ENCODE measurements at regions not wholly inside any gene's neighbourhood (a gene's known extent, or its start where the extent isn't known, plus 50 kb on each side); places are given as distances from the start of the nearest gene placed in this dataset.
A peak's percentile ranks its signal among the peaks of the same experiment; 100 is the strongest.

DNA sequence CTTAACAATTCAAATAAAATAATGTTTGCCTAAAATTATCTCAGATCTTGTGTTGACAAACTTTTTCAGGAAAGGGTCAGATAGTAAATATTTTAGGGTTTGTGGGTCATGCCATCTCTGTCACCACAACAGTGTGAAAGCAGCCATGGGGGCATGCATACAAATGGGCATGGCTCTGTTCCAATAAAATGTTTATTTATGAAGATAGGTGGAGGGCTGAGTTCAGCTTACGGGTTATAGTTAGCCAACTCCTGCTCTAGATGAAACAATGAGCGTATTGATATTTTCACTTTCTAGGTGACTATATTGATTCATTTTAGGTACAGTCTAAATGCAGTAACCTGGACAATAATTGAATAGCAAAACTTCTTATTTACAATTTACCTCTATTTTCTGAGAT lies 533.8 kb upstream of the CLINT1 start:
- no peak for DNase-seq

GRCh38 chr5:158390577-158390976 lies 531.6 kb upstream of the CLINT1 start:
- no peak for DNase-seq

DNA sequence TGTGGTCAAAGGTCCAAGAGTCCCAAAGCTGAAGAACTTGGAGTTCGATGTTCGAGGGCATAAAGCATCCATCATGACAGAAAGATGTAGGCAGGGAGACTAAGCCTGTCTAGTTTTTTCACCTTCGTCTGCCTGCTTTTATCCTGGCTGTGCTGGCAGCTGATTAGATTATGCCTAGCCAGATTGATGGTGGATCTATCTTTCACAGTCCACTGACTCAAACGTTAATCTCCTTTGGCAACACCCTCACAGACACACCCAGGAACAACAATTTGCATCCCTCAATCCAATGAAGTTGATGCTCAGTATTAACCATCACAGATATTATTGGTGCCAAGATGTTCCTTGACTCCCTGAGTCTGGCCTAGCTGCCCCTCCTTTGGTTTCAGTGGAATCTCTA lies 530.8 kb upstream of the CLINT1 start:
- no peak for DNase-seq

GRCh38 chr5:158388021-158388420 lies 529.1 kb upstream of the CLINT1 start:
- no peak for DNase-seq

DNA sequence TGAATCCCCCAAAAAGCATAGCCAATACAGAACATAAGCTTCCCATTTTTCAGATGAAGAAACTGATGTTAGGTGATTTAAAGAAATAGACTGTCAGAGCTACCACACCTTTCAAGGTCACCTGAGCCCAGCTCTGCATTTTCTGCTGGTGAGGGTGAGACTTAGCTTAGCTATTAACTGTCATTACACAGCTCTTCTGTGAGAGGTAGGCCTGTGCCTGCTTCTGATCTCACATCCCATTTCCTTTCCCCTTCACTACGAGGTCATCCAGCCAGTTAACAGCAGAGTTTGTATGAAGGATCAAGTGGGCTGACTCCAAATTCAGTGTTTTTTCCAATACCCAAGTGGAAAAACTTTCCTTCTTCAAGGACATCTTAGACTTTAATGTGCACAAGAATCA lies 528.6 kb upstream of the CLINT1 start:
- no peak for DNase-seq

DNA sequence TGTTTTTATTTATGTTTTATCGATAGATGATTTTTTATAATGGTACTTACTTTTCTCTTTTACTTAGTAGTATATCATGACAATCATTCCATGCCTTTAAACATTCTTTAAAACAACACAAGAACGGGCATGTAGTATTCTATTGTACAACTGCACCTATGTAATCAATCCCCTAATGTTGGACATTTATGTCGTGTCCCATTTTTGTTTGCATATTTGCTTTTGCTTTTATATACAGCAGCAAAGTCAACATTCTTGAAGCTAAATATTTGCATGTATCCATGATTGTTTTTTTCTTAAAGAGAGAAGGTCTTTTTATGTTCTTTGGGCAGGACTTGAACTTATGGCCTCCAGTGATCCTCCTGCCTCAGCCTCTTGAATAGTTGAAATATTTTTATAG lies 527.0 kb upstream of the CLINT1 start:
- DNase-seq = no peak

DNA sequence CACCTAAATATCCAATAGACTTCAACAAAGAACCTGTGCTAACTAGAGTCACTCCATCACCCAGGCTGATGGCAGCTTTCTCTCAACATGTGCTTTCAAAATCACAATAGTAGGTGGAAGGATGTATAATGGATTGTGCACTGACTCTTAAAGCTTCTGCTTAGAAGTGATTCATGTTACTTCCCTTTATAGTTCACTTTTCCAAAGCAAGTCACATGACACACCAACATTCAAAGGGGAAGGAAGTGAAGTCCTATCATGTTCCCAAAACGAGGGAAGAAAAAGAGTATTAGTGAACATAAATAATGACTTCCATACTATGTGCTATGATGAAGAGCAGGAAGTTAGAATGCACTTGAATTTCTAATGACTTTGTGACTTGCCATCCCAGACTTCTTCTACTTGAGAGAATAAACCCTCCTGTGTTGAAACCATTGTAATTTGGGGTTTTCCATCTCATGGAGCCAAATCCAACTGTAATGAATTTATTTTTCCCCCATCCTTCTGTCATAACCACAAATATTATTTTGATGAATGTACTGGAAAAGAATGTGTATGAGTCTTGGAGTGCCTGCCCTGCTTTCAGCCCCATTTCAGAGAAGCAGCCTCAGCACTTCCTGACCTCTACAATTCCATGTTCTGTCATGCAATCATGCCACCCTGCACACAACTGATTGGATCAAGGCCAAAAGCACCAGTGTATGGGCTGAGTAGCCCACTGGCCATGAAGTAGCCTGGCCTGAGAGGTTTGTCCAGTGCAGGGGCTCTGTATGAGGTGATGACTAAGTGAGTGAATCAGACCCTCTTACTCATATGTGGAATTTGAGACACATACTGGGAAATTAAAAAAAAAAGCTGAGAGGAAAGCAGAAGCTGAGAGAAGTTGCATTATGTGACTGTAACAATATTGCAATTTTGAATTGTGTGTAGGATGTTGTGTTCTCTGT lies 525.9 kb upstream of the CLINT1 start:
- no peak for DNase-seq

GRCh38 chr5:158383486-158383885 lies 524.5 kb upstream of the CLINT1 start:
- no peak for DNase-seq

- DNase-seq = peak; percentile 2
These were observed 523.5 kb upstream of the CLINT1 start for GRCh38 chr5:158382473-158382872.

GRCh38 chr5:158381614-158382160 lies 522.7 kb upstream of the CLINT1 start:
- no peak for DNase-seq

- DNase-seq = no peak
These were observed 521.7 kb upstream of the CLINT1 start for GRCh38 chr5:158380661-158381060.

DNA sequence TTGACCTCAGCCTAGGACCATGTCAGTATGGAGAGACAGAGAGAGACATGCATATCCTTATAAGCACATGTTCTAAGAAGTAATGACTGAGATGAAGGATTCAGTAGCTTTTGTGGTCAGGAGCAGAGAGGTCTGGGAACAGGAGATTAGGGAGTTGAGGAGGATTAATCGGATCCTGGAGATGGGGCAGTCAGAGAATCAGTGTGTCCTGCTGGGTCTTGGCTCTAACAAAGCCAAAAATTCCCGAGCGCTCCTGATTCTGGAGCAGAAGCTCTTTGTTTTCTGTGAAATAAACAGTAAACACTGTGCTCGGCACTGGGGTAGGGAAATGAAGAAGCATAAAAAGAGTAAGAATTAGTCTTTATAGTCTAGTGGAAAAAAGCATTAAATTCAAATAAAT lies 520.0 kb upstream of the CLINT1 start:
- no peak for DNase-seq

DNA sequence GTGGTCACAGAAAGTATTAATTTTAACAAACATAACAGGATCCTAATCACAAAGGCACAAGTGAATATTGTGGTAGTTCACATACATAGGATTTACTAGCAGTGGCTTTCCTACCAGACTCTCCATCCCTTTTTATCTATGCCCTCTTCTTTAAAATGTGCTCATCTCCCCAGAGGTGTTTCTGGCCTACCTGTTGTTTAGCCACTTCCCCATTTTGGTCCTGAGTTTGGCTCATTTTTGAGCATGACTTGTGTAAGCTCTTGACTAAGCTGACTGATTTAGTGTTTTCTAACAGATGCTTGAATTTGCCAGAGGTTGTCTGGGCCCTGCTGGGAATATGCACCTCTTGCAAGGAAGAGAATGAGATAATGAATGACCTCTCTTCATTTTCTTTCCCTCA lies 517.7 kb upstream of the CLINT1 start:
- DNase-seq = no peak

GRCh38 chr5:158375531-158375930 lies 516.6 kb upstream of the CLINT1 start:
- no peak for DNase-seq

DNA sequence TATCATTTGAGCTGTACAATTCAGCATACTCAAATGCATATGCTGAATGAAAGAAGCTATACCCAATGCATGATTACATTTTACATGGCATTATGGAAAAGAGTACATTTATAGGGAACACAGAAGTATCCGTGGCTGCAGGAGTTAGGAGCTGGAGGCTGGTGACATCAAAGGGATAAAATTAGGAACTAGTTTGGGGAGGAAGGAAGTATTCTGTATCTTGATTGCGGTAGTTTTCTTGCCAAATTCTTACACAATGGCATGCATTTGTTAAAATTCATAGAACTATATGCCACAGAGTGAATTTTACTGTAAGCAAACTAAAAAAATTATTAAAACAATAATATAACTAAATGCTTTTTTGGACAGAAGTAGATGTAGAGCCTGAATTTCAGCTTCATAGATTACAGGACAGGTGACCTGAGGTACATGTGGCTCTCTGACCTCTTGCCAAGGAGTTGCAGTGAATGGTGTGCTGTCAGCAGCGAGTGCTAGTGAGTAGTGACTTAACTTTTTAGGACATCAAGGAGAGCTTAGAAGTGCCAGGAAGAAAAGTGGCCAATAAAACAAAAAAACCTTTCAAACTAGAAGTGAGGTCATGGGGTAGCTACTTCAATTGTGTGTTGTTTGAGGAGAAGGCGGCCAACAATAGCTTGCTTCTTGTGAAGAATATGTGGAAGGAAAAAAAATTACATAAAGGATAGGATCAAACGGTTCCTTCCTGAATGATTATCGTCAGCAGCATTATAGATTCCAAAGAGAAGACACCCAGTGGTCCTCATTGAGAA lies 514.9 kb upstream of the CLINT1 start:
- DNase-seq = no peak

GRCh38 chr5:158369241-158369640 lies 510.3 kb upstream of the CLINT1 start:
- no peak for DNase-seq

GRCh38 chr5:158368686-158369085 lies 509.7 kb upstream of the CLINT1 start:
- no peak for DNase-seq

GRCh38 chr5:158364367-158364766 lies 505.4 kb upstream of the CLINT1 start:
- no peak for DNase-seq

DNA sequence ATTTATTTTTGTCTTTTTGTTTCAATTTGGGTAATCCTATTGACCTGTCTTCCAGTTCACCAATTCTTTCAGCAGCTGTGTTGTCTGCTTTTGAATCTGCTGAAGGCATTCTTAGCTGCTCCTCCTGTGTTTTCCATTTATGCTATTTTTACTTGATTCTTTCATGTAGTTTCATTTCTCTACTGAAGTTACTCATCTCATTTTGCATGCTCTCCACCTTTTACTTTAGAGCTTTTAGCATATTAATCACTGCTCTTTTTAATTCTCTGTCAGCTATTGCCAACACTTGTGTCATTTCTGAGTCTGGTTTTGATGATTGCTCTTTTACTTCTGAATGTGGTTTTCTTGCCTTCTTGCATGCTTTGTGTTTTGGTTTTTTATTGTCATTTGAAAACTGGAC lies 496.0 kb upstream of the CLINT1 start:
- DNase-seq = no peak

GRCh38 chr5:158351485-158352125 lies 492.7 kb upstream of the CLINT1 start:
- DNase-seq = no peak

DNA sequence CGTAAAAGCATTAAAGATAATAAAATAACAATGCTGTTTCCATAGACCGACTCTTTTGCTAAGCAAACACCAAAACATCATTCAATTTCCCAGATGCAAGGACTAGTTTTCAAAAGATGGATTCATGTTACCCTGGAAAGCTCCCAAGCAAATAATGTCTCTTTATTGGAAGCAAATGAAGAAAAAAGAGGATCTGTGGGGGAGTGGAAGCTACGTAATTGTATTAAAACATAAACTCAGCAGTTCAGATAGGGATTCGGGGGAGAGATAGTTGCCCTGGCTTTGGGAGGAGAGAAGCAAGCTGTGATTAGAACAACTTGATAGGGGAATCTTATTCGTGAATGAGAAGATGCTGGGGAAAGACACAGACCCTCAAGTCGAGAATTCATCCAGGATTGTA lies 491.0 kb upstream of the CLINT1 start:
- no peak for DNase-seq

- DNase-seq = no peak
These were observed 485.4 kb upstream of the CLINT1 start for GRCh38 chr5:158344376-158344775.

- no peak for DNase-seq
These were observed 481.7 kb upstream of the CLINT1 start for GRCh38 chr5:158340608-158341007.
